ENCODE measurements at regions not wholly inside any gene's neighbourhood (a gene's known extent, or its start where the extent isn't known, plus 50 kb on each side); places are given as distances from the start of the nearest gene placed in this dataset.

DNA sequence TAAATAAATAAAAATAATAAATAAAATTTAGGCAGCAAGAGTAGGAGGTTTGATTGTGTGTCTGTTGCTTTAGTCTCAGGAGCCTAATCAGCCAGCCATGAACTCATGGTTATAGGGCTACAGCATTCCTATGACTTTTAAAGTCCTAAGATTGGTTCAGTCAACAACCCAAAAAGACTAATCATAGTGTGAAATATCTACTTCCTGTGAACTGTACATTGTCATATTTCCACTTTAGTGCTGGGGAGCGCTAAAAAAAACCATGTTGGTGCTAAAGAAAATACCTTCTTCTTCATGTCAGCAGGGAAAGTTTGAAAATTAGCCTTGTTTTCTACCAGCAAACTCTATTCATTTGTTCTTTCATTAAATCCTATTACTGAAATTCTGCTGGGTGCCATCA is 521.6 kb downstream of the RNF144A start:
- TF ChIP-seq, protein P1, sequence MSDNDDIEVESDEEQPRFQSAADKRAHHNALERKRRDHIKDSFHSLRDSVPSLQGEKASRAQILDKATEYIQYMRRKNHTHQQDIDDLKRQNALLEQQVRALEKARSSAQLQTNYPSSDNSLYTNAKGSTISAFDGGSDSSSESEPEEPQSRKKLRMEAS (IDR thresholded peaks at IDR 0.05; ENCODE audit: low read depth, low read length): no peak
- TF ChIP-seq, protein P2, sequence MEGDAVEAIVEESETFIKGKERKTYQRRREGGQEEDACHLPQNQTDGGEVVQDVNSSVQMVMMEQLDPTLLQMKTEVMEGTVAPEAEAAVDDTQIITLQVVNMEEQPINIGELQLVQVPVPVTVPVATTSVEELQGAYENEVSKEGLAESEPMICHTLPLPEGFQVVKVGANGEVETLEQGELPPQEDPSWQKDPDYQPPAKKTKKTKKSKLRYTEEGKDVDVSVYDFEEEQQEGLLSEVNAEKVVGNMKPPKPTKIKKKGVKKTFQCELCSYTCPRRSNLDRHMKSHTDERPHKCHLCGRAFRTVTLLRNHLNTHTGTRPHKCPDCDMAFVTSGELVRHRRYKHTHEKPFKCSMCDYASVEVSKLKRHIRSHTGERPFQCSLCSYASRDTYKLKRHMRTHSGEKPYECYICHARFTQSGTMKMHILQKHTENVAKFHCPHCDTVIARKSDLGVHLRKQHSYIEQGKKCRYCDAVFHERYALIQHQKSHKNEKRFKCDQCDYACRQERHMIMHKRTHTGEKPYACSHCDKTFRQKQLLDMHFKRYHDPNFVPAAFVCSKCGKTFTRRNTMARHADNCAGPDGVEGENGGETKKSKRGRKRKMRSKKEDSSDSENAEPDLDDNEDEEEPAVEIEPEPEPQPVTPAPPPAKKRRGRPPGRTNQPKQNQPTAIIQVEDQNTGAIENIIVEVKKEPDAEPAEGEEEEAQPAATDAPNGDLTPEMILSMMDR (IDR thresholded peaks at IDR 0.05; ENCODE audit: low read depth, low read length): no peak
- no peak for TF ChIP-seq POLR2A (IDR thresholded peaks at IDR 0.05; ENCODE audit: extremely low read depth, insufficient read length)

All from NB4 (cell line).